ENCODE measurements at regions not wholly inside any gene's neighbourhood (a gene's known extent, or its start where the extent isn't known, plus 50 kb on each side); places are given as distances from the start of the nearest gene placed in this dataset.

- no peaks in the 10 kb centered on the region for H3K9me3 ChIP-seq (ENCODE audit: low read length)
- no peak overlapping the region for H3K27ac ChIP-seq (ENCODE audit: low read depth, low read length, poor library complexity, severe bottlenecking)
- no TSS peak for BruUV-seq (replicated peaks)
- intact Hi-C loops (cut with micrococcal nuclease; ENCODE audit: unreplicated experiment): loop anchor here (5.0 to 10.0 kb wide), 2 partner anchors 460 to 858 kb away; no protein-coding TSS in a partner anchor
- ChIA-PET POLR2A (no interaction called here), CTCF (ENCODE audit: unreplicated experiment) (interaction anchor here (0.6 kb wide), 1 partner anchor 322 kb away, joined by 3 read pairs; no protein-coding TSS in a partner anchor)
- H2AFZ ChIP-seq (ENCODE audit: low read length): no peak overlapping the region
- H3K79me2 ChIP-seq (ENCODE audit: insufficient read depth, low read depth, low read length): no peaks in the 10 kb centered on the region
- no peaks in the 10 kb centered on the region for H3K4me1 ChIP-seq (ENCODE audit: insufficient read depth, low read length, poor library complexity, severe bottlenecking)
- H3K4me2 ChIP-seq (ENCODE audit: low read length): no peak overlapping the region
- no peaks in the 10 kb centered on the region for H4K20me1 ChIP-seq (ENCODE audit: insufficient read depth, low read length)
- no peak overlapping the region for H3K4me3 ChIP-seq (ENCODE audit: low read depth, low read length, poor library complexity, severe bottlenecking)
- DNase-seq (ENCODE audit: low spot score): peak; percentile 43
- no peaks in the 10 kb centered on the region for H3K36me3 ChIP-seq (ENCODE audit: insufficient read depth, low read length)
- TF ChIP-seq EZH2phosphoT487 (IDR thresholded peaks at IDR 0.05; ENCODE audit: borderline replicate concordance, low read depth, low read length) (no peak), CTCF (conservative IDR thresholded peaks at IDR 0.05; ENCODE audit: low read length) (peak; percentile 90)
- no peaks in the 10 kb centered on the region for H3K9me2 ChIP-seq (ENCODE audit: insufficient read depth, low read length)
Observed at GRCh38 chr6:142566628-142567396, 265.0 kb downstream of the ADGRG6 start.

- H3K36me3 ChIP-seq (ENCODE audit: insufficient read depth, low read length): no peaks in the 10 kb centered on the region
- H3K79me2 ChIP-seq (ENCODE audit: insufficient read depth, low read depth, low read length): no peaks in the 10 kb centered on the region
- H4K20me1 ChIP-seq (ENCODE audit: insufficient read depth, low read length): no peaks in the 10 kb centered on the region
- intact Hi-C loops (cut with micrococcal nuclease; ENCODE audit: unreplicated experiment): loop anchor here (5.0 to 10.0 kb wide), 2 partner anchors 460 to 857 kb away; no protein-coding TSS in a partner anchor
- no peaks in the 10 kb centered on the region for H3K4me1 ChIP-seq (ENCODE audit: insufficient read depth, low read length, poor library complexity, severe bottlenecking)
- ChIA-PET POLR2A (interaction anchor here (0.7 kb wide), 1 partner anchor 582 kb away, joined by 3 read pairs; no protein-coding TSS in a partner anchor), CTCF (ENCODE audit: unreplicated experiment) (no interaction called here)
- no peak overlapping the region for H3K4me2 ChIP-seq (ENCODE audit: low read length)
- H3K27ac ChIP-seq (ENCODE audit: low read depth, low read length, poor library complexity, severe bottlenecking): no peak overlapping the region
- no peak for DNase-seq (ENCODE audit: low spot score)
- no peaks in the 10 kb centered on the region for H3K9me2 ChIP-seq (ENCODE audit: insufficient read depth, low read length)
- no peak overlapping the region for H3K4me3 ChIP-seq (ENCODE audit: low read depth, low read length, poor library complexity, severe bottlenecking)
- TF ChIP-seq CTCF (conservative IDR thresholded peaks at IDR 0.05; ENCODE audit: low read length) (no peak), EZH2phosphoT487 (IDR thresholded peaks at IDR 0.05; ENCODE audit: borderline replicate concordance, low read depth, low read length) (no peak)
- no peak overlapping the region for H2AFZ ChIP-seq (ENCODE audit: low read length)
- H3K9me3 ChIP-seq (ENCODE audit: low read length): no peaks in the 10 kb centered on the region
- BruUV-seq (replicated peaks): no TSS peak
Observed at GRCh38 chr6:142567461-142567860, 265.7 kb downstream of the ADGRG6 start.
